ENCODE measurements at regions not wholly inside any gene's neighbourhood (a gene's known extent, or its start where the extent isn't known, plus 50 kb on each side); places are given as distances from the start of the nearest gene placed in this dataset.

GRCh38 chr22:49721211-49721763, 106.4 kb downstream of the BRD1 start:
- no peak for DNase-seq (ENCODE audit: low read depth)
- TF ChIP-seq CTCF (conservative IDR thresholded peaks at IDR 0.05; ENCODE audit: low read depth, low read length): no peak
- H3K4me3 ChIP-seq (ENCODE audit: low read depth, low read length): no peak overlapping the region

DNA sequence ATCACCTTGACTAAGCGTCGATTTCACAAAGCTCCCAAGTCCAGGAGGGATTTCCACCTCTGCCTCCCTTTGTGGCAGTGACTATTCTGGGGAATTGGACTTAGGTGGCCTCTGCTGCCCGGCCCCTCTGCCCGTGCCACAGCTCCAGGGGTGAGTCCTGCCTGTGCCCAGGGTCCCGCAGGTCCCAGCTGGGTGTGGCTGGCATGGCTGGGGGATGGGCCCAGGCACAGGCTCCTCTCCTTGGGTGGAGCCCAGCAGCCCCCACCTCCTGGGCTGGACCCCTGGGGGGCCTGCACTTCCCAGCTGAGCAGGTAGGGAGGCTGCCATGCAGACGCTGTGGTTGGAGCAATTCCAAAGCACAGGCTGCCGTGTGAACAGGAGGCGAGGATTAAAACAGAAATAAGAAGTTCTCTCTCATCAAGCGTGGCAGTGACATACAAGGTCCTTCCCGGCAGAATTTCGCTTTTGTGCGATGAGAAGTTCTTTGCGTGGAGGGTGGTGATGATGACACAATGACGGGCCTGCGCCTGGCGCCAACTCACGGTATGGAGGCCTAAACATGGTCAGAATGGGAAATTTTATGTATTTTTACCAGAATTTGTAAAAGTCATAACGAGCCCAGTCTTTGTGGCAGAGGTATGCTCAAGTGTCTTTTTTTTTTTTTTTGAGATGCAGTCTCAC, 107.3 kb downstream of the BRD1 start:
- DNase-seq (ENCODE audit: low read depth): no peak
- no peak overlapping the region for H3K4me3 ChIP-seq (ENCODE audit: low read depth, low read length)
- TF ChIP-seq CTCF (conservative IDR thresholded peaks at IDR 0.05; ENCODE audit: low read depth, low read length): no peak

- no peak for TF ChIP-seq CTCF (conservative IDR thresholded peaks at IDR 0.05; ENCODE audit: low read depth, low read length)
- H3K4me3 ChIP-seq (ENCODE audit: low read depth, low read length): no peak overlapping the region
- DNase-seq (ENCODE audit: low read depth): no peak
Measured at GRCh38 chr22:49719046-49719445, 108.6 kb downstream of the BRD1 start.

GRCh38 chr22:49718396-49718795, 109.3 kb downstream of the BRD1 start:
- no peak for TF ChIP-seq CTCF (conservative IDR thresholded peaks at IDR 0.05; ENCODE audit: low read depth, low read length)

GRCh38 chr22:49717322-49717919, 110.3 kb downstream of the BRD1 start:
- no peak for DNase-seq (ENCODE audit: low read depth)
- no peak overlapping the region for H3K4me3 ChIP-seq (ENCODE audit: low read depth, low read length)
- TF ChIP-seq CTCF (conservative IDR thresholded peaks at IDR 0.05; ENCODE audit: low read depth, low read length): no peak

More at GRCh38 chr22:49718396-49718795, 109.3 kb downstream of the BRD1 start:
- no peak for DNase-seq (ENCODE audit: low read depth)
- no peak overlapping the region for H3K4me3 ChIP-seq (ENCODE audit: low read depth, low read length)

DNA sequence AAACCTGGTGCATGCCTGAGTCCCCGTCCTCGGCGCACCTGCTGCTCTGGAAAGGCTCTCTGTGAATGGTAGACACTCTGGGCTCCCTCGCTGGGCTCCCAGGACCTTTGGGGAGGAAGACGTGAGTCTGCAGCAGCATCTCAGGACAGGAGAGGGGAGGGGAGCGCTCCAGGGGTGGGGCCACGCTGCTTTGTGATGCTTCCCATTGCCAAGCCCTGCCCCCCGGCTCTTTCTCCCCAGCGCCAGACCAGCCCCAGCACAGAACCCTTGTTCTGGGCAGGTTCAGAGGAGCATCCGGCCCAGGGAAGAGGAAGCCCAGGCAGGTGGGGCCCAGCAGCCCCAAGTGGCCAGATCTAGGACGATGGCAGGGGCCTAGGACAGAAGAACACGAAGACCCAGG, 111.2 kb downstream of the BRD1 start:
- H3K4me3 ChIP-seq (ENCODE audit: low read depth, low read length): no peak overlapping the region
- no peak for DNase-seq (ENCODE audit: low read depth)
- no peak for TF ChIP-seq CTCF (conservative IDR thresholded peaks at IDR 0.05; ENCODE audit: low read depth, low read length)
